HL-60 (cell line): ENCODE measurements at regions not wholly inside any gene's neighbourhood (a gene's known extent, or its start where the extent isn't known, plus 50 kb on each side); places are given as distances from the start of the nearest gene placed in this dataset.

Experiments
- POLR2AphosphoS5 ChIP-seq: IDR thresholded peaks from 2 replicates; pipeline ENCODE4 v1.6.1; 2012; ENCODE audit warnings: low read depth
- TF ChIP-seq, protein P1 (sequence below): IDR thresholded peaks from one replicate; pipeline ENCODE4 v1.5.1; 2011; ENCODE audit warnings: low read length, control low read depth, inconsistent platforms; ENCODE audit not compliant: insufficient read depth
- TF ChIP-seq, protein P2 (sequence below): IDR thresholded peaks from 2 replicates; pipeline ENCODE4 v1.6.1; 2012; ENCODE audit warnings: low read depth; ENCODE audit not compliant: insufficient replicate concordance

DNA sequence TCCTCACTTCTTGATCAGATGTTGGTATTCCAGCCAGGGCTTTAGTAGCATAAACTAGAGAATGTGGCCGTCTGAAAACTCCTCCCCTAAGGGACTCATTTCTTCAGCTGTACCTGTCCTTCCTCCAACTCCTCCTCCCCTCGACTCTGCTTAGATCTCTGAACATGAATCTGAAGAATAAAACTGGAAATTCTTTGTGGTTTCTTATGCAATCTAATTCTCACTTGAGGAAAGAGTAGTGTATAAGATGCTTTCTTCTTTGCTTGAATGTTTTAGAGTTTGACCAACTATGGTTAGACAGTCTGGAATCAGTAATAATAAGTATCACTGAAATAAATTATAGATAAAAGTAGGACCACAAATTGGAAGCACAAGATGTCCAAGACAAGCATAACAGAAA is 128.5 kb downstream of the LRRC70 start:
- TF ChIP-seq, protein P1, sequence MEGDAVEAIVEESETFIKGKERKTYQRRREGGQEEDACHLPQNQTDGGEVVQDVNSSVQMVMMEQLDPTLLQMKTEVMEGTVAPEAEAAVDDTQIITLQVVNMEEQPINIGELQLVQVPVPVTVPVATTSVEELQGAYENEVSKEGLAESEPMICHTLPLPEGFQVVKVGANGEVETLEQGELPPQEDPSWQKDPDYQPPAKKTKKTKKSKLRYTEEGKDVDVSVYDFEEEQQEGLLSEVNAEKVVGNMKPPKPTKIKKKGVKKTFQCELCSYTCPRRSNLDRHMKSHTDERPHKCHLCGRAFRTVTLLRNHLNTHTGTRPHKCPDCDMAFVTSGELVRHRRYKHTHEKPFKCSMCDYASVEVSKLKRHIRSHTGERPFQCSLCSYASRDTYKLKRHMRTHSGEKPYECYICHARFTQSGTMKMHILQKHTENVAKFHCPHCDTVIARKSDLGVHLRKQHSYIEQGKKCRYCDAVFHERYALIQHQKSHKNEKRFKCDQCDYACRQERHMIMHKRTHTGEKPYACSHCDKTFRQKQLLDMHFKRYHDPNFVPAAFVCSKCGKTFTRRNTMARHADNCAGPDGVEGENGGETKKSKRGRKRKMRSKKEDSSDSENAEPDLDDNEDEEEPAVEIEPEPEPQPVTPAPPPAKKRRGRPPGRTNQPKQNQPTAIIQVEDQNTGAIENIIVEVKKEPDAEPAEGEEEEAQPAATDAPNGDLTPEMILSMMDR: no peak
- TF ChIP-seq, protein P2, sequence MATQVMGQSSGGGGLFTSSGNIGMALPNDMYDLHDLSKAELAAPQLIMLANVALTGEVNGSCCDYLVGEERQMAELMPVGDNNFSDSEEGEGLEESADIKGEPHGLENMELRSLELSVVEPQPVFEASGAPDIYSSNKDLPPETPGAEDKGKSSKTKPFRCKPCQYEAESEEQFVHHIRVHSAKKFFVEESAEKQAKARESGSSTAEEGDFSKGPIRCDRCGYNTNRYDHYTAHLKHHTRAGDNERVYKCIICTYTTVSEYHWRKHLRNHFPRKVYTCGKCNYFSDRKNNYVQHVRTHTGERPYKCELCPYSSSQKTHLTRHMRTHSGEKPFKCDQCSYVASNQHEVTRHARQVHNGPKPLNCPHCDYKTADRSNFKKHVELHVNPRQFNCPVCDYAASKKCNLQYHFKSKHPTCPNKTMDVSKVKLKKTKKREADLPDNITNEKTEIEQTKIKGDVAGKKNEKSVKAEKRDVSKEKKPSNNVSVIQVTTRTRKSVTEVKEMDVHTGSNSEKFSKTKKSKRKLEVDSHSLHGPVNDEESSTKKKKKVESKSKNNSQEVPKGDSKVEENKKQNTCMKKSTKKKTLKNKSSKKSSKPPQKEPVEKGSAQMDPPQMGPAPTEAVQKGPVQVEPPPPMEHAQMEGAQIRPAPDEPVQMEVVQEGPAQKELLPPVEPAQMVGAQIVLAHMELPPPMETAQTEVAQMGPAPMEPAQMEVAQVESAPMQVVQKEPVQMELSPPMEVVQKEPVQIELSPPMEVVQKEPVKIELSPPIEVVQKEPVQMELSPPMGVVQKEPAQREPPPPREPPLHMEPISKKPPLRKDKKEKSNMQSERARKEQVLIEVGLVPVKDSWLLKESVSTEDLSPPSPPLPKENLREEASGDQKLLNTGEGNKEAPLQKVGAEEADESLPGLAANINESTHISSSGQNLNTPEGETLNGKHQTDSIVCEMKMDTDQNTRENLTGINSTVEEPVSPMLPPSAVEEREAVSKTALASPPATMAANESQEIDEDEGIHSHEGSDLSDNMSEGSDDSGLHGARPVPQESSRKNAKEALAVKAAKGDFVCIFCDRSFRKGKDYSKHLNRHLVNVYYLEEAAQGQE: no peak
- TF ChIP-seq POLR2AphosphoS5: no peak
